Retinal pigment epithelial cell (primary cell): ENCODE measurements at regions not wholly inside any gene's neighbourhood (a gene's known extent, or its start where the extent isn't known, plus 50 kb on each side); places are given as distances from the start of the nearest gene placed in this dataset.

Experiments
- DNase-seq: peaks from one replicate; pipeline ENCODE4 v3.0.0-alpha.2; 2010; ENCODE audit warnings: low read depth
- H3K4me3 ChIP-seq: 2 replicates; pipeline ENCODE4 v1.5.1; 2011; ENCODE audit warnings: mild to moderate bottlenecking, low read length, control low read depth, moderate library complexity
- TF ChIP-seq, protein P1 (sequence below): conservative IDR thresholded peaks from 2 replicates; pipeline ENCODE4 v1.5.1; 2011; ENCODE audit warnings: low read depth, low read length, control low read depth, inconsistent platforms

DNA sequence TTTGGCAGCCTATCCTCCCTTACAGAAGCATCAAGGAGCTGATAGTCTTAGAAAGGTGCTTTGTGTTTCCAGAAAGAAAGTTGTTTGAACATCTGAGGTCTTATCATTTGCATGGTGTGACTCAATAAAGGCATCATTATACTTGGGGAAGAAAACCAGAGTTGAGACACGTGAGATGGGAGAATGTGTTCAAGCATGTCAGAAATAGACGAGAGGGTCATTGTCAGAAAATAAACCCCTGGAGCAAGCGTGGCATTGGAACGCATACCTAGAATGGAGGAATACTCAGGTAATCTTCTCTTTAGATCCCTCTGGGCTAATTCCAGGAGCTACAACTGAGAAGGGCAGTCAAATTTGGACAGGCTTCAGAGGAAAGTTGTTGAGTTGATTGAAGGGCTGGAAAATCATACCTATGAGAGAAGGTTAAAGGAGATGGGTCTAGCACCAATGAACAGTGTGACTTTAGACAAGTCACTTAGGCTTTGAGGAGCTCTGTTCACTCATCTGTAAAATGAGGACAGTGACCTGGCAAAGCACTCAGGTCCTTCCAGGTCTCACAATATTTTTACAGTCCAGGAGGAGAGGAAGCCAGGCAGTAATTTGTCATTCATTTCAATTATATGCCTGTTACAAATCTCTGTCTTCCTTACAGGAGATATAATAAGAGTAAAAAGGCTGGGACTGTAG, 101.3 kb upstream of the C1orf21 start:
- no peak for DNase-seq
- H3K4me3 ChIP-seq, result no peak overlapping the region
- TF ChIP-seq, protein P1, sequence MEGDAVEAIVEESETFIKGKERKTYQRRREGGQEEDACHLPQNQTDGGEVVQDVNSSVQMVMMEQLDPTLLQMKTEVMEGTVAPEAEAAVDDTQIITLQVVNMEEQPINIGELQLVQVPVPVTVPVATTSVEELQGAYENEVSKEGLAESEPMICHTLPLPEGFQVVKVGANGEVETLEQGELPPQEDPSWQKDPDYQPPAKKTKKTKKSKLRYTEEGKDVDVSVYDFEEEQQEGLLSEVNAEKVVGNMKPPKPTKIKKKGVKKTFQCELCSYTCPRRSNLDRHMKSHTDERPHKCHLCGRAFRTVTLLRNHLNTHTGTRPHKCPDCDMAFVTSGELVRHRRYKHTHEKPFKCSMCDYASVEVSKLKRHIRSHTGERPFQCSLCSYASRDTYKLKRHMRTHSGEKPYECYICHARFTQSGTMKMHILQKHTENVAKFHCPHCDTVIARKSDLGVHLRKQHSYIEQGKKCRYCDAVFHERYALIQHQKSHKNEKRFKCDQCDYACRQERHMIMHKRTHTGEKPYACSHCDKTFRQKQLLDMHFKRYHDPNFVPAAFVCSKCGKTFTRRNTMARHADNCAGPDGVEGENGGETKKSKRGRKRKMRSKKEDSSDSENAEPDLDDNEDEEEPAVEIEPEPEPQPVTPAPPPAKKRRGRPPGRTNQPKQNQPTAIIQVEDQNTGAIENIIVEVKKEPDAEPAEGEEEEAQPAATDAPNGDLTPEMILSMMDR, result no peak

DNA sequence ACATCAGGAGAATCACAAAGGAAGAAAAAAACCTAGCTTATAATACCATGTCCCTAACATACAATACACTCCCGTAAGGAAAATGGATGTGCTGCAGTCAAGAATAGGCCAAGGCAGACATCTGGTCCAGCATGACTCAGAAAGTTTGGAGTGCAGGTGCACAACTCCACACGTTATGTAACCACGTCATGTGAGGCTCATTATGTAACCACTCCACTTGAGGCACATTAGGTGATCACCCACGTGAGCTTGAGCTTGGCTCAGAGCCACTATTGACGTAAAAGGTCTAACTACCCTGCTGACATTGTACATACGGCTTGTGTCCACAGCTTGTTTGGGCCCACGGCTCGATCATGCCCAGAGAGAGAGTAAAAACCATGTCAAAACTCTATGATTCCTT, 99.8 kb upstream of the C1orf21 start:
- no peak for DNase-seq
- TF ChIP-seq, protein P1, result no peak
- no peak overlapping the region for H3K4me3 ChIP-seq

DNA sequence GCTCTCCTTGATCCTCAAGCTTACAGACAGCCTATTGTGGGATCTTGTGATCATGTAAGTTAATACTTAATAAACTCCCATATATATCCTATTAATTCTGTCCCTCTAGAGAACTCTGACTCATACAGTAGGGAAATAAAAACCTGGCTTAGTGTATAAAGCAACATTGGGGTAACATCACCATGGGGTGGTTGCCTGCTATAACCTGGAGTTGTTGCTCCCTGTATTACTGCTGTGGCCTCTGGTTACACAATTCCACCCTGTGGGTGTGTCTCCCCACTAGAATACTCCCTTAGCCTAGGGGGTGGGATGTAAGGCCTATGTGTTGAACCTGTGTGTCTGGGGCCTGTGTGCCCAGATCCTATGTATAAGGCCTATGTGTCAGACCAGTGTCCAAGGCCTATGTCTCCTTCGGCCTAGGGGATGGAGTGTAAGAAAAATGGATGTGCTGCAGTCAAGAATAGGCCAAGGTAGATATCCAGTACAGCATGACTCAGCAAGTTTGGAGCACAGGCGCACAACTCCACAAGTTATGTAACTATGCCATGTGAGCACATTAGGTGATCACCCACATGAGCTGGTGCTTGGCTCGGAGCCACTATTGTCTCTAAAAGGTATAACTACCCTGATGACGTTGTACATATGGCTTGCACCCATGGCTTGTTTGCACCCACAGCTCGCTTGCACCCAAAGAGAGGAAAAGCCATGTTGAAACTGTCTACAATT, 96.8 kb upstream of the C1orf21 start:
- no peak overlapping the region for H3K4me3 ChIP-seq
- TF ChIP-seq, protein P1, result no peak
- DNase-seq, result no peak

DNA sequence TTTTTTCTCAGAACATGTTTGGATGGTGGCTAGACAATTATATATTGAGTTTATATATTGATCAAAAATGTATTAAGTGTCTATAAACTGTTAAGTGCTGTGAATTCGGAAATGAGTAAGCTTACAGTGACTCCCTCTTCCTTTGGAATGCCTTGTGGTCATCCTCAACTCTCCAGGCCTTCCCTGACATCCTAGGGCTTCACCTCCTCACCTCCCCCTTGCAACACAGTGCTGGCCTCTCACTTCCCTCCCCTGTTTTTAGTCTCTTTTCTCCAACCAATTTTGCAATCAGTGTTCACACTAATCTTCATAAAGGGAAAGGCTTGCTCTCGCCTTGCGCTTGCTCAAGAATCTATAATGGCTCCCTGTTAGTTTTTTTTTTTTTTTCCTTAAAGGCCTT, 95.1 kb upstream of the C1orf21 start:
- no peak overlapping the region for H3K4me3 ChIP-seq
- TF ChIP-seq, protein P1, result no peak
- no peak for DNase-seq

DNA sequence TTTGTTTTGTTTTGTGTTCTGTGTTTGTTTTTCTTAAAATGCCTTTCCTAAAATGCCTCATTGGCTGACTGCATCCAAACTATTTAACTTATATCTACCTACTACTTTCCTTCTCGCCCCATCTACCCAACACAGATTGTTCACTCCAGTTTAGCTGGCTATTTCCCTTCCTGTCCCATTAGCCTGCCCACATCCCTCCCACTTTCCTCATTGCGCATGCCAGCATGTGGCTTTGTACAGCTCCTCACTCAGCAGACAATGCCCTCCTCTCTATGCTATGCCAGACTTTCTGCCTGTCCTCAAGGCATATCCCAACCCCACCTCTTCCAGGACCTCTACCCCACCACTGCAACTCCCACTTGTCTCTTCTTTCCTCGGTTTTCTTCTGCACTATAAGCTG, 94.7 kb upstream of the C1orf21 start:
- no peak overlapping the region for H3K4me3 ChIP-seq
- TF ChIP-seq, protein P1, result no peak
- no peak for DNase-seq

DNA sequence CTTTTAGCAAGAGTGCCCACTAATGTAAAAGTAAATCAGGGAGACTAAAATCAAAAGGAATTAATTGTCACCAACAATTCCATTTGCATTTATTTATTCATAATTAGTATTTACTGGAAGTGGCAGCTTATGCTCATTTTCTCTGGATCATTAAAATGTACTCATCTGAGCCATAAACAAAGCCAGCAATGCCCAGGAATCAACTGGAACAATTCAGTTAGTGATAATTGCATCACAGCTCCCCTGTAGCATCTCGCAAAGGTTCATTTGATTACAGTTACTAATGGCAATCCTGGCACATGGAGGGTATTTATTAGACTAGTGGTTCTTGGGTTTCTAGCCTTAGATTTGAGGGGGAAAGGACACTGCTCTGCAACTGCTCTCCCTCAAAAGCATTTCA, 92.7 kb upstream of the C1orf21 start:
- no peak for DNase-seq
- H3K4me3 ChIP-seq, result no peak overlapping the region
- TF ChIP-seq, protein P1, result no peak
